ENCODE measurements at regions not wholly inside any gene's neighbourhood (a gene's known extent, or its start where the extent isn't known, plus 50 kb on each side); places are given as distances from the start of the nearest gene placed in this dataset.

DNA sequence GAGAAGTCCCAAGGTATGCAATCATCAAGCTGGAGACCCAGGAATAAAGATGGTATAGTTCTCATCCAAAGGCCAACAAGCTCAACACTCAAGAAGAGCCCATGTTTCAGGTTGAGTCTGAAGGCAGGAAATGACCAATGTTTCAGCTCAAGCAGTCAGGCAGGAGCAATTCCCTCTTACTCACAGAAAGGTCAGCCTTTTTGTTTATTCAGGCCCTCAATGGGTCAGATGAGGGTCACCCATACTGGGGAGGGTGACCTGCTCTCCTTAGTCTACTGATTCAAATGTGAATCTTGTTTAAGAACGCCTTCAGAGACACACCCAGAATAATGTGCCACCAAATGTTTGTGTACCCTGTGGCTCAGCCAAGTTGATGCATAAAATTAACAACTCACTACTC lies 262.4 kb downstream of the USP25 start:
- Mint-ChIP-seq H3K27ac (no peak overlapping the region), H3K27me3 (no peaks in the 10 kb centered on the region), H3K36me3 (no peaks in the 10 kb centered on the region), H3K4me1 (no peaks in the 10 kb centered on the region), H3K9me3 (no peaks in the 10 kb centered on the region), H3K4me3 (no peak overlapping the region)
- DNase-seq, result no peak
- POLR2A ChIA-PET, result no interaction called here
- no peak for ATAC-seq (ENCODE audit: low read depth)

DNA sequence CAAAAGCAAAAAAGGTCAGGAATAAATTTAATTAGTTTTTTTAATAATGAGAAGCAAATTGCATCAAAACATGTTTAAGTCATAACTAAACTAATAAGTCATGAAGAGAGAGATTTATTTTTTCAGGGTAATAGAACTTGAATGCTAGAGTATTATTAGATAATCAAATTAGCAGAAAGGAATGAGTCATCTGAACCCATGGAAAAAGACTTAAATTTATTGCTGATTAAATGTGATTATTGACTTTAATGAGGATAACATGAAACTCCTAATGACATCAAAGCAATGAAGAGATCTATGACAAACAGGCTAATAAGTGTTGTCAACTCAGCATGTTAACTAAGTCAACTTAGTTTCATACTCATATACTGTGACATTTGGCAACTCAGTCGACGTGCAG lies 264.2 kb downstream of the USP25 start:
- Mint-ChIP-seq H3K4me1 (no peaks in the 10 kb centered on the region), H3K27ac (no peak overlapping the region), H3K4me3 (no peak overlapping the region), H3K9me3 (no peaks in the 10 kb centered on the region), H3K36me3 (no peaks in the 10 kb centered on the region), H3K27me3 (no peaks in the 10 kb centered on the region)
- ATAC-seq (ENCODE audit: low read depth), result no peak
- no peak for DNase-seq
- POLR2A ChIA-PET, result no interaction called here

DNA sequence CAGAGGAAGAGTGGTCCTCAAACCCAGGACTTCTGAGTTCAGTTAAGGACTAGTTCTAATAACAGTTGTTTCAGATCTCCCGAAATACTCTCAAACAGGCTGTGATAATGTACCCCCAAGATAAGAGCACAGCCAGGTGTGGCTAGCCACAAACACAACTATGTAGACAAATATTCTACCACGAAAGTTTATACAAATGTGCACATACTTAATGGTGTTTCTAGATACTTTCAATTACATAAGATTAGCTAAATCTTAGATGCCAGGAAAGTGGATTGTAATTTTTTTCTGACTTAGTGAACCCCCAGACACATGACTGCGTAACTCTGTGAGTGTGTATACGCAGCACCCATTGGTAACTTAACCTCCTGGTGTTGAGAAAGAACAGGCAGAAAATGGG lies 270.0 kb downstream of the USP25 start:
- no peak overlapping the region for H3K4me3 Mint-ChIP-seq
- no peak for DNase-seq
- H3K27ac Mint-ChIP-seq, result no peak overlapping the region
- H3K36me3 Mint-ChIP-seq, result no peaks in the 10 kb centered on the region
- no peaks in the 10 kb centered on the region for H3K9me3 Mint-ChIP-seq
- ATAC-seq (ENCODE audit: low read depth), result no peak
- POLR2A ChIA-PET, result no interaction called here
- no peaks in the 10 kb centered on the region for H3K27me3 Mint-ChIP-seq
- no peaks in the 10 kb centered on the region for H3K4me1 Mint-ChIP-seq

- DNase-seq (no peak), ATAC-seq (ENCODE audit: low read depth) (no peak)
- Mint-ChIP-seq H3K9me3 (no peaks in the 10 kb centered on the region), H3K27ac (no peak overlapping the region), H3K27me3 (peaks cover 3% of the 10 kb centered on the region), H3K4me1 (no peaks in the 10 kb centered on the region), H3K36me3 (no peaks in the 10 kb centered on the region), H3K4me3 (no peak overlapping the region)
- POLR2A ChIA-PET, result no interaction called here
Observed at GRCh38 chr21:16002874-16003466, 273.2 kb downstream of the USP25 start.

GRCh38 chr21:16004086-16004485 lies 274.3 kb downstream of the USP25 start:
- ATAC-seq (ENCODE audit: low read depth), result no peak
- Mint-ChIP-seq H3K27me3 (peaks cover 3% of the 10 kb centered on the region), H3K27ac (no peak overlapping the region), H3K9me3 (no peaks in the 10 kb centered on the region), H3K36me3 (no peaks in the 10 kb centered on the region), H3K4me3 (no peak overlapping the region), H3K4me1 (no peaks in the 10 kb centered on the region)
- DNase-seq, result no peak
- POLR2A ChIA-PET, result no interaction called here

- peaks cover 3% of the 10 kb centered on the region for H3K27me3 Mint-ChIP-seq
- H3K36me3 Mint-ChIP-seq, result no peaks in the 10 kb centered on the region
- no peak overlapping the region for H3K4me3 Mint-ChIP-seq
- no peak for ATAC-seq (ENCODE audit: low read depth)
- POLR2A ChIA-PET, result no interaction called here
- no peak overlapping the region for H3K27ac Mint-ChIP-seq
- no peaks in the 10 kb centered on the region for H3K4me1 Mint-ChIP-seq
- DNase-seq, result no peak
- no peaks in the 10 kb centered on the region for H3K9me3 Mint-ChIP-seq
Observed at GRCh38 chr21:16004523-16004922, 274.7 kb downstream of the USP25 start.

GRCh38 chr21:16005996-16006395 lies 276.2 kb downstream of the USP25 start:
- Mint-ChIP-seq H3K4me3 (no peak overlapping the region), H3K4me1 (no peaks in the 10 kb centered on the region), H3K27ac (no peak overlapping the region), H3K36me3 (no peaks in the 10 kb centered on the region), H3K27me3 (peaks cover 3% of the 10 kb centered on the region), H3K9me3 (no peaks in the 10 kb centered on the region)
- POLR2A ChIA-PET, result no interaction called here
- no peak for DNase-seq
- no peak for ATAC-seq (ENCODE audit: low read depth)

GRCh38 chr21:16007943-16008342 lies 278.2 kb downstream of the USP25 start:
- Mint-ChIP-seq H3K27me3 (peaks cover 3% of the 10 kb centered on the region), H3K9me3 (no peaks in the 10 kb centered on the region), H3K4me1 (no peaks in the 10 kb centered on the region), H3K27ac (no peak overlapping the region), H3K36me3 (no peaks in the 10 kb centered on the region), H3K4me3 (no peak overlapping the region)
- ATAC-seq (ENCODE audit: low read depth), result no peak
- POLR2A ChIA-PET, result no interaction called here
- DNase-seq, result no peak

DNA sequence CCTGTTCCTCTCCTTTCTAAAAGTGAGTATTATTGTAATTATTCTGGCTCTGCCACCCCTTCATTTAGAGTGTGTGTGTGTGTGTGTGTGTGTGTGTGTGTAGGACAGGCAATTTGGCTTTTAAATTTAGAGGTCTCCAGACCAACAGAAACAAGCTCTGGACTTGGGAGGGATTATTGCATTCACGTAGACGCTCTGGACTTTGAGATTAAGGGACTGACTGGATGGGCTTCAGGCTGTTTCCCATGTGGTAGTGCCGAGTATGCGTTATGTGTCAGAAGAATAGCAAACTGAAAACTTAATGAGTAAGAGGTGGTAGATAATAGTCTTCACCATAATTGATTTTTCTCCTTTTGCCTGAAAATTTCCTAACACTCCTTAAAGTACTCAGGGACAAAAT lies 281.9 kb downstream of the USP25 start:
- H3K36me3 Mint-ChIP-seq, result no peaks in the 10 kb centered on the region
- H3K4me3 Mint-ChIP-seq, result no peak overlapping the region
- no peaks in the 10 kb centered on the region for H3K27me3 Mint-ChIP-seq
- DNase-seq (no peak), ATAC-seq (ENCODE audit: low read depth) (no peak)
- no peak overlapping the region for H3K27ac Mint-ChIP-seq
- H3K4me1 Mint-ChIP-seq, result no peaks in the 10 kb centered on the region
- POLR2A ChIA-PET, result no interaction called here
- no peaks in the 10 kb centered on the region for H3K9me3 Mint-ChIP-seq

GRCh38 chr21:16013570-16013969 lies 283.8 kb downstream of the USP25 start:
- no peak overlapping the region for H3K27ac Mint-ChIP-seq

DNA sequence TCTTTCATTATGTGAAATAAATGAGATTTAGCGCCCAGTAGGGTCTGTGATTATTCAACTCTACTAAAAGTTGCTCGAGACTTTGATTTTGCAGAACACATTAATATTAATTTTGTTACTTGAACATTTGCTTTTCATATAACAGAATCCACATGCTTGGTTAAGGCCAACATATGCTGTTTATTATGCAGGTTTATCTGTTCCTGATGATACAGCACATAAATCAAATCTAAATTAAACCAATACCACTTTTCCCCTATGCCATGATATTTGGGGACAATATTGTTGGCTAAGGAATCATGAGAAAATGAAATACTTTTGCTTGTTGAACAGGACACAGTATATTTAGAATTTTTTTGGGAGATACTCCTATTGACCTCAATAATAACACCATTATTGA lies 291.1 kb downstream of the USP25 start:
- DNase-seq, result no peak
- no peaks in the 10 kb centered on the region for H3K36me3 Mint-ChIP-seq
- H3K27me3 Mint-ChIP-seq, result no peaks in the 10 kb centered on the region
- no peak for ATAC-seq (ENCODE audit: low read depth)
- H3K4me1 Mint-ChIP-seq, result no peaks in the 10 kb centered on the region
- no peaks in the 10 kb centered on the region for H3K9me3 Mint-ChIP-seq
- no peak overlapping the region for H3K4me3 Mint-ChIP-seq
- POLR2A ChIA-PET, result no interaction called here
- H3K27ac Mint-ChIP-seq, result no peak overlapping the region

More at GRCh38 chr21:16013570-16013969, 283.8 kb downstream of the USP25 start:
- ATAC-seq (ENCODE audit: low read depth) (no peak), DNase-seq (no peak)
- no peak overlapping the region for H3K4me3 Mint-ChIP-seq
- H3K36me3 Mint-ChIP-seq, result no peaks in the 10 kb centered on the region
- H3K4me1 Mint-ChIP-seq, result no peaks in the 10 kb centered on the region
- no peaks in the 10 kb centered on the region for H3K27me3 Mint-ChIP-seq
- POLR2A ChIA-PET, result no interaction called here
- H3K9me3 Mint-ChIP-seq, result no peaks in the 10 kb centered on the region

DNA sequence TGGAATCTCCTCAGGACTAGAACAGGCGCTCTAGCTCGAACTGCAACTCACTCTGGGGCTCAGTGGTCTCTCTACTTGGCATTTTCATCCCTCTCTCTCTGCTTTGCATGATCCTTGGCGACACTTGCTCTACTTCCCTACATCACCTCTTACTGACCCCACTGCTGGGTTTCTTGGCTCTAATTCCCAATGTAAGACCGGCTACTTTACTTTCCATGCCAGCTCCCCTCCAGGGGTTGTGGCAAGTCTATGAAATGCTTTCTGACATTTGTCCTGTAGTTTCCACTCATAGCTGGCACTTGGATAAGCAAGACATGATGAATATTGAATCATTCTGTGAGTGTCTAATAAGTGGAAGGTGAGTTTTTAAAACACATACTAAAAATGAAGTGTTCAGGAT lies 292.3 kb downstream of the USP25 start:
- POLR2A ChIA-PET, result no interaction called here
- no peak overlapping the region for H3K27ac Mint-ChIP-seq
- no peaks in the 10 kb centered on the region for H3K27me3 Mint-ChIP-seq
- H3K9me3 Mint-ChIP-seq, result no peaks in the 10 kb centered on the region
- H3K4me1 Mint-ChIP-seq, result no peaks in the 10 kb centered on the region
- DNase-seq (no peak), ATAC-seq (ENCODE audit: low read depth) (no peak)
- H3K4me3 Mint-ChIP-seq, result no peak overlapping the region
- H3K36me3 Mint-ChIP-seq, result no peaks in the 10 kb centered on the region

- POLR2A ChIA-PET, result no interaction called here
- DNase-seq, result no peak
- no peak overlapping the region for H3K4me3 Mint-ChIP-seq
- no peaks in the 10 kb centered on the region for H3K36me3 Mint-ChIP-seq
- H3K9me3 Mint-ChIP-seq, result no peaks in the 10 kb centered on the region
- no peaks in the 10 kb centered on the region for H3K4me1 Mint-ChIP-seq
- no peaks in the 10 kb centered on the region for H3K27me3 Mint-ChIP-seq
- no peak for ATAC-seq (ENCODE audit: low read depth)
- H3K27ac Mint-ChIP-seq, result no peak overlapping the region
Observed at GRCh38 chr21:16022921-16023320, 293.1 kb downstream of the USP25 start.

GRCh38 chr21:16028142-16028541 lies 298.4 kb downstream of the USP25 start:
- ATAC-seq (ENCODE audit: low read depth) (no peak), DNase-seq (no peak)
- POLR2A ChIA-PET, result no interaction called here
- H3K4me1 Mint-ChIP-seq, result no peaks in the 10 kb centered on the region
- no peaks in the 10 kb centered on the region for H3K27me3 Mint-ChIP-seq
- H3K36me3 Mint-ChIP-seq, result no peaks in the 10 kb centered on the region
- H3K27ac Mint-ChIP-seq, result no peak overlapping the region
- H3K4me3 Mint-ChIP-seq, result no peak overlapping the region
- no peaks in the 10 kb centered on the region for H3K9me3 Mint-ChIP-seq

- Mint-ChIP-seq H3K27ac (no peak overlapping the region), H3K9me3 (no peaks in the 10 kb centered on the region)
Observed at GRCh38 chr21:16028941-16029464, 299.2 kb downstream of the USP25 start.

More at GRCh38 chr21:16028941-16029464, 299.2 kb downstream of the USP25 start:
- Mint-ChIP-seq H3K36me3 (no peaks in the 10 kb centered on the region), H3K4me3 (no peak overlapping the region), H3K27me3 (no peaks in the 10 kb centered on the region), H3K4me1 (no peaks in the 10 kb centered on the region)
- DNase-seq (no peak), ATAC-seq (ENCODE audit: low read depth) (no peak)
- POLR2A ChIA-PET, result no interaction called here
